HepG2 (cell line): ENCODE measurements at regions not wholly inside any gene's neighbourhood (a gene's known extent, or its start where the extent isn't known, plus 50 kb on each side); places are given as distances from the start of the nearest gene placed in this dataset.
"Not testable (repeated sequence)": the region's sequence is repeated elsewhere in the genome, so short reads cannot be mapped to it uniquely, and the experiment has no call there.

Experiments
- NCOA5 ChIP-seq: sonication (generic); formaldehyde crosslinking; IDR thresholded peaks from 2 replicates; pipeline ENCODE4 v1.4.0; 2020; ENCODE audit warnings: missing genetic modification reagents
- NFRKB ChIP-seq: fragments of 450-650 bp; IDR thresholded peaks from 2 replicates; pipeline ENCODE4 v1.6.1; 2017
- POLR2A ChIP-seq, 2 experiments: IDR thresholded peaks; 2 replicates each; pipeline ENCODE4 v1.6.1; 2011; ENCODE audit warnings: low read depth in 2 of 2, low read length in 2 of 2, mild to moderate bottlenecking in 1 of 2, moderate library complexity in 1 of 2; ENCODE audit not compliant: insufficient read depth in 1 of 2
- PRDM15 ChIP-seq: sonication (generic); formaldehyde crosslinking; IDR thresholded peaks from 2 replicates; pipeline ENCODE4 v1.4.0; 2020; ENCODE audit warnings: missing genetic modification reagents

GRCh38 chr15:44899775-44900174, 56.7 kb upstream of the TERB2 start:
- not testable (repeated sequence) for TF ChIP-seq NFRKB; POLR2A (IDR thresholded peaks at IDR 0.05; ENCODE audit: insufficient read depth in 1 of 2, low read depth in 2 of 2, low read length in 2 of 2); NCOA5; PRDM15 (CRISPR knock-in tag)
